ENCODE measurements at regions not wholly inside any gene's neighbourhood (a gene's known extent, or its start where the extent isn't known, plus 50 kb on each side); places are given as distances from the start of the nearest gene placed in this dataset.

GRCh38 chr17:77892031-77892430 lies 66.5 kb upstream of the TNRC6C start:
- H3K27ac Mint-ChIP-seq (ENCODE audit: unreplicated experiment) = no peak overlapping the region
- no peak for DNase-seq (ENCODE audit: extremely low spot score, unreplicated experiment)
- TF ChIP-seq, protein P1, sequence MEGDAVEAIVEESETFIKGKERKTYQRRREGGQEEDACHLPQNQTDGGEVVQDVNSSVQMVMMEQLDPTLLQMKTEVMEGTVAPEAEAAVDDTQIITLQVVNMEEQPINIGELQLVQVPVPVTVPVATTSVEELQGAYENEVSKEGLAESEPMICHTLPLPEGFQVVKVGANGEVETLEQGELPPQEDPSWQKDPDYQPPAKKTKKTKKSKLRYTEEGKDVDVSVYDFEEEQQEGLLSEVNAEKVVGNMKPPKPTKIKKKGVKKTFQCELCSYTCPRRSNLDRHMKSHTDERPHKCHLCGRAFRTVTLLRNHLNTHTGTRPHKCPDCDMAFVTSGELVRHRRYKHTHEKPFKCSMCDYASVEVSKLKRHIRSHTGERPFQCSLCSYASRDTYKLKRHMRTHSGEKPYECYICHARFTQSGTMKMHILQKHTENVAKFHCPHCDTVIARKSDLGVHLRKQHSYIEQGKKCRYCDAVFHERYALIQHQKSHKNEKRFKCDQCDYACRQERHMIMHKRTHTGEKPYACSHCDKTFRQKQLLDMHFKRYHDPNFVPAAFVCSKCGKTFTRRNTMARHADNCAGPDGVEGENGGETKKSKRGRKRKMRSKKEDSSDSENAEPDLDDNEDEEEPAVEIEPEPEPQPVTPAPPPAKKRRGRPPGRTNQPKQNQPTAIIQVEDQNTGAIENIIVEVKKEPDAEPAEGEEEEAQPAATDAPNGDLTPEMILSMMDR (IDR thresholded peaks at IDR 0.05) = no peak
- peaks cover 3% of the 10 kb centered on the region for H3K4me1 Mint-ChIP-seq (ENCODE audit: unreplicated experiment)
- no peak overlapping the region for H3K4me3 Mint-ChIP-seq (ENCODE audit: unreplicated experiment)
- H3K36me3 Mint-ChIP-seq (ENCODE audit: unreplicated experiment) = no peaks in the 10 kb centered on the region
- no peaks in the 10 kb centered on the region for H3K9me3 Mint-ChIP-seq (ENCODE audit: unreplicated experiment)
- H3K27me3 Mint-ChIP-seq (ENCODE audit: unreplicated experiment) = peaks cover 39% of the 10 kb centered on the region

DNA sequence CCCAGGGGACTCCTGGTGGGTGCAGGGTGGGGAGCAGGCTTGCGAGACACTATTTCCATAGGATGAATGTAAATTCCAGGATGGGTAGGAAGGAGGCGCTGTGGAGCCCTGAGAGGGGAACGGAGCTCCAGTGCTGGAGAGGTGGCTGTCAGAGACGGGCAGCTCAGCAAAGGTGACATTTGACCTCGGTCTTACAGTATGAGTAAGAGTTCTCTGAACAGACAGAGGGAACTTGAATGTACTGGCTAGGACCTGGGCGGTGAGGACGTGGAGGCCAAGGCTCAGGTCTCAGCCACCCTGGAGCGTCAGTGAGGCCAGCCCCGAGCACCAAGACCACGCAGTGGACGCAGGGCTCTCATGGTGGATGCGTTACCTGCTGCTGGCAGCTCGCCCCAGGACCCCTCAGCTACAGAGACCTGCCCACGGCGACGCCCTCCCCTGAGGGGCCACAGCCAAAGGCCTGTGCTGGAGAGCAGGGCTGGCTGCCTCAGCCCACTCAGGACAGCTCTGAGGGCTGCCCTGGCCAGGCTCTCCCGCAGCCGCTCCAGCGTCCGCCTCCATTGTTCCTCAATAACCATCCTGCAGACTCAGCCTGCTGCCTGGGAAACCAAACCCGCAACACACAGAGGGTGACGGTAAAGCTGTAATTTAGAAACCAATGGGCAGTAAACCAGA lies 65.9 kb upstream of the TNRC6C start:
- no peak overlapping the region for H3K4me3 Mint-ChIP-seq (ENCODE audit: unreplicated experiment)
- H3K27ac Mint-ChIP-seq (ENCODE audit: unreplicated experiment) = no peak overlapping the region
- DNase-seq (ENCODE audit: extremely low spot score, unreplicated experiment) = no peak
- H3K4me1 Mint-ChIP-seq (ENCODE audit: unreplicated experiment) = no peaks in the 10 kb centered on the region
- peaks cover 33% of the 10 kb centered on the region for H3K27me3 Mint-ChIP-seq (ENCODE audit: unreplicated experiment)
- H3K9me3 Mint-ChIP-seq (ENCODE audit: unreplicated experiment) = no peaks in the 10 kb centered on the region
- TF ChIP-seq, protein P1 (IDR thresholded peaks at IDR 0.05) = peak; percentile 42
- H3K36me3 Mint-ChIP-seq (ENCODE audit: unreplicated experiment) = no peaks in the 10 kb centered on the region

DNA sequence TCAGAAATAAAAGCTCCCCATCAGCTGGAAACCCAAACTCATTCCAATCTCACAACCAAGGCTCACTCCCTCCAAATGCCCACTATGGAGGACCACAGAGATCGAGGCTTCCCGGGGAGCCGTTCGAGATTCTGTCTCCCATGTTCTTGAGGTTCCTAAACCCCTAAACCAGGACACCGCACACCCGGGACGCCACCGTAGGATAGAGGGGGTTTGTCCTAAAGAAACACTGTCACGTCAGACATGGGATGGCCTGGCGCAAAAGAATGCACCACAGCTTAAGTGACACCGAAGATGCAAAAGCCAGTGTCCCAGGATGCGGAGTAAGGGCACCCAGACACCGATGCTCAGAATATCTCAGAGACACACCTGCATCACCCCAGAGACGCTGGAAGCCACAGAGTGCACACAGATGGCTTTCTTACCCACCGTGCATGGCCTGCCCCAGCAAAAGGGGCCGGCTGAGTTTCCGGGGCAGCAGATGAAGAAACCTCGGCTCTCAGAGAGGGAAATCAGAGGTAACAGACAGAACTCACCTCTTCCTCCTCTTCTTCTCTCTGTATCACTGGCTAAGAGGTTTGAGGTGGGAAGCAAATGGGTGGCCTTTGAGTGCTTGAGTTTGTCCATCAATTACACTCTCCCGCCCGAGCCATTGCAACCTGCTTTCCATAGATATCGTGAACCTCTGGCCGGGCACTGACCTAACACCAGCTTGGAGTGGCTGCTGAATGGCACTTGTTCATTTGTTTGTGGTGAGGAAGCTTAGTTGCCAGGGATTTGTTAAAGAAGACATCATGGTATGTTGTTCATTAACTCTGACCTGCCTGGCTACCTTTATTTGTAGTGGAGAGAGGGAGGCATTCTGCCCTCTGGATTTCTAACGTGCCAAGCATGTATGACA lies 65.1 kb upstream of the TNRC6C start:
- Mint-ChIP-seq H3K27me3 (ENCODE audit: unreplicated experiment) (peaks cover 25% of the 10 kb centered on the region), H3K27ac (ENCODE audit: unreplicated experiment) (no peak overlapping the region), H3K9me3 (ENCODE audit: unreplicated experiment) (no peaks in the 10 kb centered on the region), H3K36me3 (ENCODE audit: unreplicated experiment) (no peaks in the 10 kb centered on the region), H3K4me3 (ENCODE audit: unreplicated experiment) (no peak overlapping the region), H3K4me1 (ENCODE audit: unreplicated experiment) (no peaks in the 10 kb centered on the region)
- TF ChIP-seq, protein P1 (IDR thresholded peaks at IDR 0.05) = no peak
- DNase-seq (ENCODE audit: extremely low spot score, unreplicated experiment) = no peak

GRCh38 chr17:77894126-77894956 lies 64.2 kb upstream of the TNRC6C start:
- no peaks in the 10 kb centered on the region for H3K9me3 Mint-ChIP-seq (ENCODE audit: unreplicated experiment)
- H3K36me3 Mint-ChIP-seq (ENCODE audit: unreplicated experiment) = no peaks in the 10 kb centered on the region
- H3K4me3 Mint-ChIP-seq (ENCODE audit: unreplicated experiment) = no peak overlapping the region
- DNase-seq (ENCODE audit: extremely low spot score, unreplicated experiment) = no peak
- H3K4me1 Mint-ChIP-seq (ENCODE audit: unreplicated experiment) = no peaks in the 10 kb centered on the region
- TF ChIP-seq, protein P1 (IDR thresholded peaks at IDR 0.05) = no peak
- H3K27ac Mint-ChIP-seq (ENCODE audit: unreplicated experiment) = no peak overlapping the region
- peaks cover 17% of the 10 kb centered on the region for H3K27me3 Mint-ChIP-seq (ENCODE audit: unreplicated experiment)

Data from osteocyte (in vitro differentiated cells).